Common myeloid progenitor, CD34-positive (primary cell): ENCODE measurements at regions not wholly inside any gene's neighbourhood (a gene's known extent, or its start where the extent isn't known, plus 50 kb on each side); places are given as distances from the start of the nearest gene placed in this dataset.

Experiments used
- CTCF ChIA-PET: fragments of 350-600 bp; sonication (Branson Sonifier 250); formaldehyde crosslinking; loops from one replicate; lab custom pipeline; 2021; ENCODE audit warnings: antibody characterized with exemption; lab: Charles Lee
- POLR2A ChIA-PET: fragments of 350-600 bp; sonication (Branson Sonifier 250); formaldehyde crosslinking; loops from one replicate; lab custom pipeline; 2021; ENCODE audit warnings: antibody characterized with exemption; lab: Charles Lee
- DNase-seq, 3 donors: peaks; one replicate each; pipeline versions ENCODE4 v3.0.0 to v3.0.0-alpha.2; 2013
- H3K27ac ChIP-seq, 2 experiments: 1 replicate in 1 of 2; 2 replicates in 1 of 2; pipeline ENCODE4 v1.7.0; 2013; ENCODE audit warnings: inconsistent platforms in 2 of 2, low read length in 2 of 2, mild to moderate bottlenecking in 2 of 2, low read depth in 1 of 2, moderate library complexity in 1 of 2; ENCODE audit not compliant: severe bottlenecking in 2 of 2, insufficient read depth in 1 of 2, poor library complexity in 1 of 2
- H3K27me3 ChIP-seq, 5 experiments: replicated peaks in 2 of 5; 1 replicate in 3 of 5; 2 replicates in 2 of 5; pipeline versions ENCODE4 v1.6.1 to v1.7.0; 2013; ENCODE audit warnings: low read length in 4 of 5, mild to moderate bottlenecking in 2 of 5, moderate library complexity in 2 of 5, inconsistent platforms in 1 of 5; ENCODE audit not compliant: insufficient read depth in 5 of 5, control insufficient read depth in 4 of 5
- H3K36me3 ChIP-seq, 4 experiments: 1 replicate in 2 of 4; 2 replicates in 2 of 4; pipeline versions ENCODE4 v1.6.1 to v1.7.0; 2013; ENCODE audit warnings: low read length in 3 of 4, control low read depth in 1 of 4, mild to moderate bottlenecking in 1 of 4; ENCODE audit not compliant: control insufficient read depth in 4 of 4, insufficient read depth in 4 of 4
- H3K4me1 ChIP-seq, 4 experiments: 1 replicate in 3 of 4; 2 replicates in 1 of 4; pipeline versions ENCODE4 v1.6.1 to v1.7.1; 2013; ENCODE audit warnings: low read length in 3 of 4, mild to moderate bottlenecking in 3 of 4, control low read depth in 1 of 4, inconsistent platforms in 1 of 4, moderate library complexity in 1 of 4; ENCODE audit not compliant: control insufficient read depth in 4 of 4, insufficient read depth in 4 of 4; ENCODE audit errors: control extremely low read depth in 1 of 4
- H3K4me3 ChIP-seq, 7 experiments: 1 replicate in 4 of 7; 2 replicates in 3 of 7; pipeline versions ENCODE4 v1.5.1 to v1.7.0; 2013; ENCODE audit warnings: mild to moderate bottlenecking in 7 of 7, low read length in 6 of 7, moderate library complexity in 6 of 7, inconsistent platforms in 2 of 7, low read depth in 2 of 7, control low read depth in 1 of 7; ENCODE audit not compliant: insufficient read depth in 4 of 7, control insufficient read depth in 1 of 7; ENCODE audit errors: extremely low read depth in 1 of 7
- H3K9me3 ChIP-seq, 5 experiments: 1 replicate in 4 of 5; 2 replicates in 1 of 5; pipeline versions ENCODE4 v1.6.1 to v1.7.1; 2013; ENCODE audit warnings: low read length in 4 of 5, mild to moderate bottlenecking in 2 of 5, inconsistent platforms in 1 of 5, low read depth in 1 of 5, moderate library complexity in 1 of 5; ENCODE audit not compliant: control insufficient read depth in 4 of 5, insufficient read depth in 2 of 5; ENCODE audit errors: control extremely low read depth in 1 of 5
- WGBS: methylation state at CpG from one replicate; pipeline ENCODE4 v1.1.5; 2013; ENCODE audit not compliant: insufficient coverage; 5-methylcytosine and 5-hydroxymethylcytosine counted together

- CTCF ChIA-PET: no interaction called here
- POLR2A ChIA-PET: no interaction called here
- DNase-seq: no peak
- Histone ChIP-seq H3K36me3 (no peaks in the 10 kb centered on the region), H3K27me3 (peaks cover 0 to 3% (median 0%) of the 10 kb centered on the region in 5 experiments), H3K27ac (no peak overlapping the region), H3K9me3 (no peaks in the 10 kb centered on the region), H3K4me1 (no peaks in the 10 kb centered on the region), H3K4me3 (no peak overlapping the region)
- WGBS: 100% methylated on average over 7 of the region's 8 CpGs
Observed at GRCh38 chr15:95948411-95948810, 382.1 kb upstream of the NR2F2 start.

DNA sequence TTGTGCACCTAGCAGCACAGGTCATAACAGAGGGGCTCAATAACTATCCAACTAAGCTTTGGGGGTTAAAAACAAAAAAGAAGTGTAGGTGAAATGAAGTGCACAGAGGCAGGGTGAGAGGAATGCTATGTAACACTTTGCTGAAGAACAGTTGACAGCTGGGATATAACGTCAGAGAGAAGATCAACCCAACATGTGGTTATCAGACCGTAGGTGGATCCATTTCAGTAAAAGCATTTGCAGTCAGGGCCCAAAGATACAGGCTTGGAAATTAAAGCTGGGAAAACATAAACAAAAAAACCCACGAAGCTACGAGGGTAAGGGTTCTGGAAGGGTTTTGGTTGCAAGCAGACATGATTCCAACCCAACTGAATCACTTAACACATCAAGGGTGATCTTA lies 377.5 kb upstream of the NR2F2 start:
- Histone ChIP-seq H3K36me3 (no peaks in the 10 kb centered on the region), H3K4me1 (no peaks in the 10 kb centered on the region), H3K27me3 (peaks cover 0 to 6% (median 0%) of the 10 kb centered on the region in 5 experiments), H3K4me3 (no peak overlapping the region), H3K27ac (no peak overlapping the region), H3K9me3 (peaks cover 0 to 10% (median 0%) of the 10 kb centered on the region in 5 experiments)
- CTCF ChIA-PET: interaction anchor here (0.7 to 0.9 kb wide), 2 partner anchors 17 to 19 kb away, joined by 3 read pairs; no protein-coding TSS in a partner anchor
- POLR2A ChIA-PET: no interaction called here
- 90% methylated on average over 2 of the region's 4 CpGs for WGBS
- peak in 1 of 3 donors; percentile 9 for DNase-seq

- WGBS: 79% methylated on average over 5 of the region's 7 CpGs
- peaks cover 0 to 5% (median 0%) of the 10 kb centered on the region in 5 experiments for H3K27me3 ChIP-seq
- ChIA-PET CTCF (no interaction called here), POLR2A (interaction anchor here (0.5 kb wide), 1 partner anchor 744 kb away, joined by 4 read pairs; no protein-coding TSS in a partner anchor)
- no peak overlapping the region for H3K4me3 ChIP-seq
- H3K27ac ChIP-seq: no peak overlapping the region
- DNase-seq: no peak
- no peaks in the 10 kb centered on the region for H3K36me3 ChIP-seq
- H3K9me3 ChIP-seq: peaks cover 0 to 14% (median 2%) of the 10 kb centered on the region in 5 experiments
- H3K4me1 ChIP-seq: no peaks in the 10 kb centered on the region
Observed at GRCh38 chr15:95957861-95958260, 372.6 kb upstream of the NR2F2 start.

- POLR2A ChIA-PET: interaction anchor here (0.5 to 0.7 kb wide), 2 partner anchors 26 to 743 kb away, joined by 3 to 4 read pairs; no protein-coding TSS in a partner anchor
- Histone ChIP-seq H3K36me3 (no peaks in the 10 kb centered on the region), H3K9me3 (peaks cover 0 to 14% (median 2%) of the 10 kb centered on the region in 5 experiments), H3K4me3 (no peak overlapping the region), H3K27me3 (peaks cover 0 to 5% (median 0%) of the 10 kb centered on the region in 5 experiments), H3K27ac (no peak overlapping the region), H3K4me1 (no peaks in the 10 kb centered on the region)
- WGBS: 53% methylated on average over 4 of the region's 5 CpGs
- CTCF ChIA-PET: interaction anchor here (0.8 kb wide), 1 partner anchor 63 kb away, joined by 3 read pairs; no protein-coding TSS in a partner anchor
- DNase-seq: no peak
Observed at GRCh38 chr15:95958382-95958781, 372.1 kb upstream of the NR2F2 start.

DNA sequence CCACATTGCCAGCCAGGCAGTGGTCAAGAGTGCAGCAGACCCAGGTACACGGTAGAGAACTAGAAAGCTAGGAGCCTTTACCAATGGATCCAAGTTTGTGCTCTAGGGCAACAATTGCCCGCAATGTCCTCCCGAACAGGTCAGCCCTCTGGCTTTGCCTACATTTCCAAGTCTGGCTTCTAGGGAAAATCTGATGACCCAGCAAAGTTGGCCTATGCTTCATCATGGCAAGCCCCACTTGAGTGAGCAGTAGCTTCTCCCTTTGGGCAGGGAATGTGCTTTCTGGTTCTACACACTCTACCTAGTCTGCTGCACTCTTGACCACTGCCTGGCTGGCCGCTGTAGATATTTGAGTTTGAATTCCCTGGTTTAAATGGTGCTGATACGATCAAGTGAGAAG lies 361.6 kb upstream of the NR2F2 start:
- DNase-seq: no peak
- Histone ChIP-seq H3K27me3 (peaks cover 0 to 46% (median 18%) of the 10 kb centered on the region in 5 experiments), H3K27ac (no peak overlapping the region), H3K36me3 (no peaks in the 10 kb centered on the region), H3K9me3 (peaks cover 0 to 8% (median 0%) of the 10 kb centered on the region in 5 experiments), H3K4me3 (no peak overlapping the region), H3K4me1 (peaks cover 0 to 1% (median 0%) of the 10 kb centered on the region in 4 experiments)
- POLR2A ChIA-PET: no interaction called here
- 98% methylated on average over 3 of the region's 5 CpGs for WGBS
- CTCF ChIA-PET: no interaction called here

DNA sequence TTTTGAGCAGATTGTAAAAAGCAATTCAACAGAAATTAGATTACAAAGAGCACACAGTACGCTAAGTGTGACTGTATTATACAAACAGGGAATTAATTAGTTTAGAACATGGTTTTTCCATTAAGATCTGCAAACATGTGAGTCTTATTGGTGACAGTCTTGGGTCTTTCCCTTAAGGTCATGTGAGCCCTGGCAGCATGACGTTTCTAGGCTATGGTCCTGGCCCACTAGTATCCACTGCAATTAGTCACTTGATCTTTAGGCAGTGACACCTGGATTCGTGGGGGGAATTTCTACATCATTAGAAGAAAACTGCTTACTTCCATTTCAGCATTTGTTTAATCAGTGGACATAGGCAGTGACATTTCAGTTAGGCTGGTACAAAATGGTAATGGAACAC lies 360.2 kb upstream of the NR2F2 start:
- ChIA-PET CTCF (no interaction called here), POLR2A (no interaction called here)
- peaks cover 0 to 48% (median 19%) of the 10 kb centered on the region in 5 experiments for H3K27me3 ChIP-seq
- no peak for DNase-seq
- H3K36me3 ChIP-seq: no peaks in the 10 kb centered on the region
- H3K4me3 ChIP-seq: no peak overlapping the region
- H3K9me3 ChIP-seq: peaks cover 0 to 5% (median 3%) of the 10 kb centered on the region in 5 experiments
- H3K27ac ChIP-seq: no peak overlapping the region
- peaks cover 0 to 3% (median 0%) of the 10 kb centered on the region in 4 experiments for H3K4me1 ChIP-seq
- WGBS: 90% methylated on average over 2 of the region's 3 CpGs

- peaks cover 0 to 6% (median 3%) of the 10 kb centered on the region in 5 experiments for H3K9me3 ChIP-seq
- ChIA-PET CTCF (interaction anchor here (1.5 kb wide), 1 partner anchor 9 kb away, joined by 3 read pairs; no protein-coding TSS in a partner anchor), POLR2A (no interaction called here)
- WGBS: 43% methylated on average over 6 of the region's 6 CpGs
- no peak overlapping the region for H3K4me3 ChIP-seq
- peaks cover 3 to 56% (median 24%) of the 10 kb centered on the region in 5 experiments for H3K27me3 ChIP-seq
- H3K4me1 ChIP-seq: peaks cover 0 to 3% (median 0%) of the 10 kb centered on the region in 4 experiments
- no peak overlapping the region for H3K27ac ChIP-seq
- DNase-seq: peak in 2 of 3 donors; percentile 5 to 17
- no peaks in the 10 kb centered on the region for H3K36me3 ChIP-seq
Observed at GRCh38 chr15:95972041-95972553, 358.4 kb upstream of the NR2F2 start.
